Cardiac fibroblast (primary cell): ENCODE measurements at regions not wholly inside any gene's neighbourhood (a gene's known extent, or its start where the extent isn't known, plus 50 kb on each side); places are given as distances from the start of the nearest gene placed in this dataset.
A peak's percentile ranks its signal among the peaks of the same experiment; 100 is the strongest.
"Not testable (repeated sequence)": the region's sequence is repeated elsewhere in the genome, so short reads cannot be mapped to it uniquely, and the experiment has no call there.

Source experiments
- DNase-seq, 2 donors: peaks; one replicate each; pipeline versions ENCODE4 v3.0.0 to v3.0.0-alpha.2; 2010; ENCODE audit warnings: low read depth in 2 of 2
- H3K4me3 ChIP-seq, 2 donors: replicated peaks in 1 of 2; 1 replicate in 1 of 2; 2 replicates in 1 of 2; pipeline ENCODE4 v1.5.1; 2011; ENCODE audit warnings: low read depth in 2 of 2, low read length in 2 of 2, mild to moderate bottlenecking in 2 of 2, moderate library complexity in 1 of 2
- TF ChIP-seq, protein P1 (sequence below): IDR thresholded peaks from one replicate; pipeline ENCODE4 v1.5.1; 2011; ENCODE audit warnings: low read depth, mild to moderate bottlenecking, low read length, inconsistent platforms

DNA sequence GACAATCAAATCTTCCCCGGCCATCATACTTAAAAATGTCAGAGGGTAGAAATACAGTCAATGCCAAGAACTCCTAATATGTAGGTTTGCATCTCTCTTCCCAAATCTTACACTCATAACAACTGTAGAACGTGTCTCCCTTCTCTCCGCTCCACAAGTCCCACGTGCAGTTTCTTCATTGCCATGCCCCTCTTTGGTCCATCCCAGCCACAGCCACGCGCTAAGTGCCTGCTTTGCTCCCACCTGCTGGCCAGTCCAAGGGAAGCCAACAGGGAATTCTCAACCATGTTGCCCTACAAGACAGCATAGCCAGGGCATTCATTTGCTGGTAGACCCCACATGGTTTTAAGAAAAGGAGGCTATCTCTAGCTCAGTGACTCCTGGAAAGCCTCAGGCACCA, 420.6 kb upstream of the ISX start:
- TF ChIP-seq, protein P1, sequence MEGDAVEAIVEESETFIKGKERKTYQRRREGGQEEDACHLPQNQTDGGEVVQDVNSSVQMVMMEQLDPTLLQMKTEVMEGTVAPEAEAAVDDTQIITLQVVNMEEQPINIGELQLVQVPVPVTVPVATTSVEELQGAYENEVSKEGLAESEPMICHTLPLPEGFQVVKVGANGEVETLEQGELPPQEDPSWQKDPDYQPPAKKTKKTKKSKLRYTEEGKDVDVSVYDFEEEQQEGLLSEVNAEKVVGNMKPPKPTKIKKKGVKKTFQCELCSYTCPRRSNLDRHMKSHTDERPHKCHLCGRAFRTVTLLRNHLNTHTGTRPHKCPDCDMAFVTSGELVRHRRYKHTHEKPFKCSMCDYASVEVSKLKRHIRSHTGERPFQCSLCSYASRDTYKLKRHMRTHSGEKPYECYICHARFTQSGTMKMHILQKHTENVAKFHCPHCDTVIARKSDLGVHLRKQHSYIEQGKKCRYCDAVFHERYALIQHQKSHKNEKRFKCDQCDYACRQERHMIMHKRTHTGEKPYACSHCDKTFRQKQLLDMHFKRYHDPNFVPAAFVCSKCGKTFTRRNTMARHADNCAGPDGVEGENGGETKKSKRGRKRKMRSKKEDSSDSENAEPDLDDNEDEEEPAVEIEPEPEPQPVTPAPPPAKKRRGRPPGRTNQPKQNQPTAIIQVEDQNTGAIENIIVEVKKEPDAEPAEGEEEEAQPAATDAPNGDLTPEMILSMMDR: no peak
- DNase-seq: no peak
- H3K4me3 ChIP-seq: no peak overlapping the region

DNA sequence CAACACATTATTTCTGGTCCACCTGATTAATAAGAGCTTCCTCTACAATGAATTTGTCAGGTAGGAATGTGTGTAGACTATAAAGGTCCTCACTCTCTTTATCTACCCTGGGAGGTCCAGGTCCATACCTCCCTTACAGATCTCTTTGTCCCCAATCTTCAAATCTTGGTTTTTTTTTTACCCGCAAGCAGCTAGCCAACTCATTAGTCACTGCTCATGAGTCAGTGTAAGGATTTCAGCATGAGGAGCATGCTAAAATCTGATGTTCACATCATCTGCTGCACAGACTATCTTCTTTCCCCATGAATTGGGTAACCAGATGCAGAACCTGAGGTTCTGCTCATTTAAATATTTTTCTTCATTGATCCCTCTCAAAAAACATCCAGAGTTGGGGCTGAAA, 397.0 kb upstream of the ISX start:
- DNase-seq: peak in 1 of 2 donors; percentile 5
- H3K4me3 ChIP-seq: no peak overlapping the region
- TF ChIP-seq, protein P1: no peak

DNA sequence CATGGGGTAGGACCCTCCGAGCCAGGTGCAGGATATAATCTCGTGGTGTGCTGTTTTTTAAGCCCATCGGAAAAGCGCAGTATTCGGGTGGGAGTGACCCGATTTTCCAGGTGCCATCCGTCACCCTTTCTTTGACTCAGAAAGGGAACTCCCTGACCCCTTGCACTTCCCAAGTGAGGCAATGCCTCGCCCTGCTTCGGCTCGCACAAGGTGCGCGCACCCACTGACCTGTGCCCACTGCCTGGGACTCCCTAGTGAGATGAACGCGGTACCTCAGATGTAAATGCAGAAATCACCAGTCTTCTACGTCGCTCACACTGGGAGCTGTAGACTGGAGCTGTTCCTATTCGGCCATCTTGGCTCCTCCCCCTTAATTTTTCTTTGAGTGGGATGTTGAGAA, 382.9 kb upstream of the ISX start:
- H3K4me3 ChIP-seq, DNase-seq: not testable (repeated sequence)

DNA sequence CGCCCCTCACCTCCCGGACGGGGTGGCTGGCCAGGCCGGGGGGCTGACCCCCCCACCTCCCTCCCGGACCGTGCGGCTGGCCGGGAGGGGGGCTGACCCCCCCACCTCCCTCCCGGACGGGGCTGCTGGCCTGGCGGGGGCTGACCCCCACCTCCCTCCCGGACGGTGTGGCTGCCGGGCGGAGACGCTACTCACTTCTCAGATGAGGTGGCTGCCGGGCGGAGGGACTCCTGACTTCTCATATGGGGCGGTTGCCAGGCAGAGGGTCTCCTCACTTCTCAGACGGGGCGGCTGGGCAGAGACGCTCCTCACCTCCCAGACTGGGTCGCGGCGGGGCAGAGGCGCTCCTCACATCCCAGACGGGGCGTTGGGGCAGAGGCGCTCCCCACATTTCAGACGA, 381.7 kb upstream of the ISX start:
- not testable (repeated sequence) for DNase-seq, H3K4me3 ChIP-seq

DNA sequence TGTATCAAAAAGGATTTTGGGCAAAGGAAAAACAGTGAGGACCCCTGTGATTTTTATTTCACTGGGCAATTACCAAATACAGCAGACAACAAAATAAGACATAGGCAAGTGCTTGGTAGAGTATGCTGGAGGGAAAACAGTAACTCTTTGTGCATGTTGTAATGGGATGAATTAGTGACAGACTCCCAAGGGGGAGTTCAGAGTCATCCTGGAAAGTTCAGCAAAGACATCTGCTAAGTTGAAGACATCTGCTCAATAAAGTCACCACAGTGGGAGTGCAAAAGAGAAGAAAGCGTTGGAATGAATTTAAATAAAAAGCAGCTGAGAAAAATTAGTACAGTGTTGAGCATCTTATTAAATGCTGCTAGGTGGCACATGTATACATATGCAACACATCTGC, 378.8 kb upstream of the ISX start:
- DNase-seq: no peak
- TF ChIP-seq, protein P1: no peak
- H3K4me3 ChIP-seq: no peak overlapping the region

DNA sequence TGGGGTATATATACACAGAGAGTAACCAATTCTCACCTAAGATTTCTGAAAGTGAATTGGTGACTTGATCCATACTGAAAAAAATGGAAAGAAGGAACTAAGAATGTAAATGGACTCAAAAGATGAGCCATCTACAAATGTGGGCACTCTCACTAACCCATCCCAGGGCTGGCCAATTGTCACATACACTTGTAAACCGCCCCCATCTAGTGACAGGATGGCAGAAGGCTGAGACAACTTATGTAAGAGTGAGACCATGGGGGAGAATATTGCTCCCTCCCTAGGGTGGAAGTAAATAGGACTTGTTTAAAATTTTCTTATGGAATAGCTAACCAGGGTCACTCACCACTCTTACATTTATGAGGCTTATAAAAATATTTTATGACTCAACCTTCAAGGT, 377.1 kb upstream of the ISX start:
- TF ChIP-seq, protein P1: no peak
- H3K4me3 ChIP-seq: no peak overlapping the region
- DNase-seq: no peak

DNA sequence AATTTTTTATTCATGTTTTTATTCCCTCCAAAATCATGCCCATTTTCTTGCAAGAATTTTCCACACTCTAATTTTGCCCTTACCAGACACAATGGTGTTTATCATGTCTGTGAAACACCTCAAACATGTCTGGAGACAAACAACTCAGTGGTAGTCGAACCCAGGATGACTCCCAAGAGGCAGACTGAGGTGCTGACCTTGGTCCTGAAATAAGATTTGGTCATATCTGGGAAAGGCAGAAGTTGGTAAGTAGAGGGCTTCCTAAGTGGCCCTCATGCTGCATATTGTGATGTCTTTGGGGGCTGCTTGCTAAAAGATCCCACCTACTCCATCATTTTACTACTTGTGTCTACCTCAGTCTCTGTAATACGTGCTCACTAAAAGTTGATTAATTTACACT, 369.4 kb upstream of the ISX start:
- TF ChIP-seq, protein P1: no peak

DNA sequence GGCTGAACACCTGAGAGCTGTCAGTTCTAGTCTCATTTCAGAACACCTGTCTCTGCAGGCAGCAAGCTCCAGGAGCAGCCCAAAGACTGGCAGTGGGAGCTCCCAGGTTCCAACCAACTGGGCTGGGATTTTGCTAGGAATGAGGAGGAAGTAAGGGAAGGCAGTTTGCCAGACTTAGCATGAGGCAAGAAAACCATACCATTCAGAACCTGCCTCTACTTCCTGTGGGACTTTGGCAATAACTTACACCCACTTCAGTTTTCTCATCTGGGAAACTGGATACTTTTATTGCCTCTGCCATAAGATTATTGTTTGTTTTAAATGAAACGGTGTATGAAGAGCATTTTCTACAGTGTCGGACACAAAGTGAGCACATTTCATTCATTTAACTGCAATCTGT, 363.7 kb upstream of the ISX start:
- no peak overlapping the region for H3K4me3 ChIP-seq
- TF ChIP-seq, protein P1: no peak
- DNase-seq: no peak

More for the DNA sequence above, 369.4 kb upstream of the ISX start:
- DNase-seq: no peak
- H3K4me3 ChIP-seq: no peak overlapping the region
